HepG2 (cell line): ENCODE measurements at regions not wholly inside any gene's neighbourhood (a gene's known extent, or its start where the extent isn't known, plus 50 kb on each side); places are given as distances from the start of the nearest gene placed in this dataset.

ENCODE experiments used
- ATAC-seq: fragments of 200-7000 bp; cut with Tn5 transposase; 3 replicates; pipeline ENCODE4 v1.9.1; 2020; ENCODE audit warnings: mild to moderate bottlenecking, moderate library complexity
- BruUV-seq: library from RNA; stranded (reverse); fragments of 400-500 nt; replicated peaks from 2 replicates; lab custom pipeline; 2021; lab: Mats Ljungman, UMichigan
- CTCF ChIA-PET: fragments of 300-600 bp; formaldehyde crosslinking; extraction: SDS; loops from one replicate; lab custom pipeline; 2021; ENCODE audit warnings: low total read pairs, inconsistent platforms, low intra/inter-chr PET ratio; lab: Yijun Ruan, JAX
- POLR2A ChIA-PET: fragments of 350-600 bp; sonication (Branson Sonifier 250); formaldehyde crosslinking; loops from one replicate; lab custom pipeline; 2020; ENCODE audit warnings: antibody characterized with exemption, inconsistent platforms; lab: Yijun Ruan, JAX
- DNase-seq: peaks from one replicate; pipeline ENCODE4 v3.0.0-alpha.2; 2015; ENCODE audit warnings: low spot score
- FAIRE-seq: peaks from 3 replicates; lab custom pipeline; 2011; peaks lifted over from hg19 to GRCh38; lab: Jason Lieb, UNC
- H2AFZ ChIP-seq: one replicate; pipeline ENCODE4 v1.6.1; 2011; ENCODE audit warnings: low read length, inconsistent platforms
- H3K27ac ChIP-seq: fragments of 300-600 bp; 3 replicates; pipeline ENCODE4 v1.8.0; 2011; ENCODE audit warnings: mixed run types, mild to moderate bottlenecking, mixed read lengths, low read length, inconsistent platforms; ENCODE audit not compliant: insufficient read depth; ENCODE audit errors: extremely low read length
- H3K27me3 ChIP-seq, 2 experiments: fragments of 200-600 bp in 1 of 2; 2 replicates in 1 of 2; 3 replicates in 1 of 2; pipeline versions ENCODE4 v1.6.0 to v1.8.0; 2011; ENCODE audit warnings: low read length in 2 of 2, mild to moderate bottlenecking in 2 of 2, moderate library complexity in 2 of 2, inconsistent platforms in 1 of 2; ENCODE audit not compliant: insufficient read depth in 2 of 2, control insufficient read depth in 1 of 2
- H3K36me3 ChIP-seq, 2 experiments: fragments of 200-600 bp in 1 of 2; replicated peaks in 1 of 2; 2 replicates in 1 of 2; 3 replicates in 1 of 2; pipeline versions ENCODE4 v1.5.1 to v1.8.0; 2011; ENCODE audit warnings: low read length in 2 of 2, inconsistent platforms in 1 of 2; ENCODE audit not compliant: insufficient read depth in 2 of 2, control insufficient read depth in 1 of 2
- H3K4me1 ChIP-seq: 2 replicates; pipeline ENCODE4 v1.5.1; 2012; ENCODE audit warnings: low read length, inconsistent platforms; ENCODE audit not compliant: insufficient read depth
- H3K4me2 ChIP-seq: 2 replicates; pipeline ENCODE4 v1.6.0; 2011; ENCODE audit warnings: low read depth, low read length, inconsistent platforms
- H3K4me3 ChIP-seq, 3 experiments: fragments of 200-600 bp in 1 of 3; sonication (generic), shearing (Covaris generic) in 1 of 3; replicated peaks in 1 of 3; 2 replicates each; pipeline ENCODE4 v1.5.1; 2011 to 2016; ENCODE audit warnings: low read length in 3 of 3, inconsistent platforms in 2 of 3, low read depth in 2 of 3, mild to moderate bottlenecking in 2 of 3, control low read depth in 1 of 3, mixed read lengths in 1 of 3; ENCODE audit not compliant: insufficient read depth in 1 of 3
- H3K79me2 ChIP-seq: one replicate; pipeline ENCODE4 v1.6.1; 2011; ENCODE audit warnings: low read length, inconsistent platforms; ENCODE audit not compliant: insufficient read depth
- H3K9ac ChIP-seq: 2 replicates; pipeline ENCODE4 v1.6.0; 2011; ENCODE audit warnings: mild to moderate bottlenecking, low read depth, low read length, inconsistent platforms; ENCODE audit not compliant: insufficient read depth
- H3K9me3 ChIP-seq: 2 replicates; pipeline ENCODE4 v1.5.1; 2012; ENCODE audit warnings: mild to moderate bottlenecking, low read length
- H4K20me1 ChIP-seq: 2 replicates; pipeline ENCODE4 v1.6.0; 2011; ENCODE audit warnings: inconsistent platforms, mild to moderate bottlenecking, low read length, moderate library complexity; ENCODE audit not compliant: insufficient read depth
- CENPX ChIP-seq: sonication (generic); formaldehyde crosslinking; IDR thresholded peaks from 2 replicates; pipeline ENCODE4 v1.9.0; 2021; ENCODE audit warnings: mild to moderate bottlenecking, missing genetic modification reagents, moderate library complexity
- IKZF4 ChIP-seq: sonication (generic); formaldehyde crosslinking; IDR thresholded peaks from 2 replicates; pipeline ENCODE4 v1.5.1; 2020; ENCODE audit warnings: borderline replicate concordance, mild to moderate bottlenecking, low read depth, missing genetic modification reagents; ENCODE audit errors: not compliant biosample characterization
- KMT2B ChIP-seq: IDR thresholded peaks from 2 replicates; pipeline ENCODE4 v1.6.1; 2016; ENCODE audit warnings: missing genetic modification reagents, missing compliant biosample characterization
- MAZ ChIP-seq, 2 experiments: sonication (generic) in 1 of 2; formaldehyde crosslinking in 1 of 2; IDR thresholded peaks; 2 replicates each; pipeline versions ENCODE4 v1.5.0 to v1.6.1; 2012 to 2020; ENCODE audit warnings: low read depth in 2 of 2, mild to moderate bottlenecking in 2 of 2, borderline replicate concordance in 1 of 2, improper control_type of control experiment in 1 of 2, low read length in 1 of 2, missing genetic modification reagents in 1 of 2, moderate library complexity in 1 of 2
- MTF1 ChIP-seq: sonication (generic); formaldehyde crosslinking; IDR thresholded peaks from 2 replicates; pipeline ENCODE4 v1.5.0; 2020; ENCODE audit warnings: missing genetic modification reagents
- MZF1 ChIP-seq: sonication (generic); formaldehyde crosslinking; IDR thresholded peaks from 2 replicates; pipeline ENCODE4 v1.8.1; 2023; ENCODE audit warnings: mild to moderate bottlenecking, missing genetic modification reagents, borderline replicate concordance
- REPIN1 ChIP-seq: sonication (generic); formaldehyde crosslinking; IDR thresholded peaks from 2 replicates; pipeline ENCODE4 v1.8.0; 2022; ENCODE audit warnings: missing genetic modification reagents, low read depth, mild to moderate bottlenecking, borderline replicate concordance
- RFXAP ChIP-seq: sonication (generic); formaldehyde crosslinking; IDR thresholded peaks from 2 replicates; pipeline ENCODE4 v1.4.0; 2020; ENCODE audit warnings: missing genetic modification reagents, borderline replicate concordance
- SMAD9 ChIP-seq: sonication (generic); formaldehyde crosslinking; IDR thresholded peaks from 2 replicates; pipeline ENCODE4 v1.5.1; 2020; ENCODE audit warnings: mild to moderate bottlenecking, missing genetic modification reagents
- SMARCE1 ChIP-seq: fragments of 450-650 bp; IDR thresholded peaks from 2 replicates; pipeline ENCODE4 v1.6.1; 2017; ENCODE audit warnings: borderline replicate concordance
- SP2 ChIP-seq: sonication (generic); formaldehyde crosslinking; IDR thresholded peaks from 2 replicates; pipeline ENCODE4 v1.5.1; 2020; ENCODE audit warnings: mild to moderate bottlenecking, missing genetic modification reagents
- THAP8 ChIP-seq: sonication (generic); formaldehyde crosslinking; IDR thresholded peaks from 2 replicates; pipeline ENCODE4 v1.5.1; 2020; ENCODE audit warnings: missing genetic modification reagents, mild to moderate bottlenecking, borderline replicate concordance
- ZBTB42 ChIP-seq: sonication (generic); formaldehyde crosslinking; IDR thresholded peaks from 2 replicates; pipeline ENCODE4 v1.5.0; 2020; ENCODE audit warnings: mild to moderate bottlenecking, missing genetic modification reagents
- ZNF747 ChIP-seq: sonication (generic); formaldehyde crosslinking; IDR thresholded peaks from 2 replicates; pipeline ENCODE4 v1.8.1; 2023; ENCODE audit warnings: missing genetic modification reagents, mild to moderate bottlenecking, borderline replicate concordance
- ZNF788 ChIP-seq: sonication (generic); formaldehyde crosslinking; IDR thresholded peaks from 2 replicates; pipeline ENCODE4 v1.5.0; 2020; ENCODE audit warnings: mild to moderate bottlenecking, missing genetic modification reagents, borderline replicate concordance
- ZSCAN29 ChIP-seq: sonication (generic); formaldehyde crosslinking; conservative IDR thresholded peaks from 2 replicates; pipeline ENCODE4 v1.4.0; 2020; ENCODE audit warnings: mild to moderate bottlenecking, missing genetic modification reagents
- WGBS: methylation state at CpG from one replicate; pipeline ENCODE4 v1.1.6; 2017; ENCODE audit warnings: low lambda C conversion rate; 5-methylcytosine and 5-hydroxymethylcytosine counted together
- in situ Hi-C: cut with HindIII; loops from 2 replicates; pipeline ENCODE4 v1.10.0; 2017; ENCODE audit warnings: low pct_unique_long_range_greater_than_20kb; ENCODE audit not compliant: extremely low pct_ligation_motif_present
- intact Hi-C: fragments of 100-400 bp; cut with micrococcal nuclease; formaldehyde crosslinking; loops from one replicate; pipeline ENCODE4 v1.10.0; 2022; ENCODE audit not compliant: unreplicated experiment
- TF ChIP-seq, protein P1 (sequence below): sonication (generic); formaldehyde crosslinking; IDR thresholded peaks from 2 replicates; pipeline ENCODE4 v1.4.0; 2020; ENCODE audit warnings: missing genetic modification reagents, borderline replicate concordance

DNA sequence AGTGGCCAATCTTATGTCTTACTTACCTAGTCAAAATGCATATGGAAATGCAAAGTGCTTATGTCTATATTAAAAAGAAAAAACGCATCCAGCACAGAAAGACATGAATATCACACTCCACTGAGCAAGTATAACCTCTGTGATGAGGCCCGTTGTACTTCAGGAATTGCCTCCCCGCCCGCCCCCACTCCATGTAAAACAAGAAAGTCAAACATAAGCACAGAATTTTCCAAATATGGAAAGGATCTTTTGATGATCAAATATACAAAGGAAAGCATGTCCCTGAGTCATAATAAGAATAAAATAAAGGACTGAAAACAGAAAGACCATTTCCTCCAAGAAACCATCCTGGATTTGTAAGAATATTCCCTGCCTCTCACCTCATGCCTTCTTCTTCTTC is 229.1 kb downstream of the BAMBI start:
- no peak overlapping the region for H3K9ac ChIP-seq
- peaks cover 54% of the 10 kb centered on the region for H3K4me1 ChIP-seq
- H3K4me3 ChIP-seq: no peak overlapping the region
- no peak for DNase-seq
- H4K20me1 ChIP-seq: no peaks in the 10 kb centered on the region
- no peaks in the 10 kb centered on the region for H3K79me2 ChIP-seq
- no peak for ATAC-seq
- H3K36me3 ChIP-seq: no peaks in the 10 kb centered on the region
- in situ Hi-C loops (no loop called here), intact Hi-C loops (no loop called here)
- no TSS peak for BruUV-seq
- H3K9me3 ChIP-seq: no peaks in the 10 kb centered on the region
- H2AFZ ChIP-seq: no peak overlapping the region
- no peak for FAIRE-seq
- POLR2A ChIA-PET: no interaction called here
- CTCF ChIA-PET: no interaction called here
- TF ChIP-seq SP2 (CRISPR knock-in tag): no peak
- TF ChIP-seq SMAD9: no peak
- no peak for TF ChIP-seq MZF1
- TF ChIP-seq ZNF788 (CRISPR knock-in tag): no peak
- TF ChIP-seq MAZ (IDR thresholded peaks at IDR 0.05; ENCODE audit: borderline replicate concordance, low read depth, low read length): no peak
- no peak for TF ChIP-seq MAZ (CRISPR knock-in tag; IDR thresholded peaks at IDR 0.05; ENCODE audit: low read depth)
- TF ChIP-seq ZNF747 (CRISPR knock-in tag): no peak
- no peak for TF ChIP-seq IKZF4
- TF ChIP-seq, protein P1, sequence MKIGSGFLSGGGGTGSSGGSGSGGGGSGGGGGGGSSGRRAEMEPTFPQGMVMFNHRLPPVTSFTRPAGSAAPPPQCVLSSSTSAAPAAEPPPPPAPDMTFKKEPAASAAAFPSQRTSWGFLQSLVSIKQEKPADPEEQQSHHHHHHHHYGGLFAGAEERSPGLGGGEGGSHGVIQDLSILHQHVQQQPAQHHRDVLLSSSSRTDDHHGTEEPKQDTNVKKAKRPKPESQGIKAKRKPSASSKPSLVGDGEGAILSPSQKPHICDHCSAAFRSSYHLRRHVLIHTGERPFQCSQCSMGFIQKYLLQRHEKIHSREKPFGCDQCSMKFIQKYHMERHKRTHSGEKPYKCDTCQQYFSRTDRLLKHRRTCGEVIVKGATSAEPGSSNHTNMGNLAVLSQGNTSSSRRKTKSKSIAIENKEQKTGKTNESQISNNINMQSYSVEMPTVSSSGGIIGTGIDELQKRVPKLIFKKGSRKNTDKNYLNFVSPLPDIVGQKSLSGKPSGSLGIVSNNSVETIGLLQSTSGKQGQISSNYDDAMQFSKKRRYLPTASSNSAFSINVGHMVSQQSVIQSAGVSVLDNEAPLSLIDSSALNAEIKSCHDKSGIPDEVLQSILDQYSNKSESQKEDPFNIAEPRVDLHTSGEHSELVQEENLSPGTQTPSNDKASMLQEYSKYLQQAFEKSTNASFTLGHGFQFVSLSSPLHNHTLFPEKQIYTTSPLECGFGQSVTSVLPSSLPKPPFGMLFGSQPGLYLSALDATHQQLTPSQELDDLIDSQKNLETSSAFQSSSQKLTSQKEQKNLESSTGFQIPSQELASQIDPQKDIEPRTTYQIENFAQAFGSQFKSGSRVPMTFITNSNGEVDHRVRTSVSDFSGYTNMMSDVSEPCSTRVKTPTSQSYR (CRISPR knock-in tag): no peak
- TF ChIP-seq RFXAP (CRISPR knock-in tag): no peak
- no peak for TF ChIP-seq ZBTB42 (CRISPR knock-in tag)
- TF ChIP-seq THAP8: no peak
- TF ChIP-seq REPIN1 (CRISPR knock-in tag): no peak
- TF ChIP-seq MTF1 (CRISPR knock-in tag): no peak
- no peak for TF ChIP-seq ZSCAN29
- TF ChIP-seq CENPX (CRISPR knock-in tag): no peak
- TF ChIP-seq KMT2B (CRISPR knock-in tag): no peak
- no peak for TF ChIP-seq SMARCE1
- no peak overlapping the region for H3K4me2 ChIP-seq
- WGBS: 59% methylated on average over 4 of the region's 4 CpGs
- H3K27me3 ChIP-seq: no peaks in the 10 kb centered on the region
- no peak overlapping the region for H3K27ac ChIP-seq
